H9 (cell line): ENCODE measurements at regions not wholly inside any gene's neighbourhood (a gene's known extent, or its start where the extent isn't known, plus 50 kb on each side); places are given as distances from the start of the nearest gene placed in this dataset.

Experiments used
- DNase-seq: peaks from one replicate; pipeline ENCODE4 v3.0.0-alpha.2; 2017
- H2AFZ ChIP-seq: one replicate; pipeline ENCODE4 v1.6.1; 2013; ENCODE audit warnings: mild to moderate bottlenecking, low read length, control low read depth, moderate library complexity
- H2AK5ac ChIP-seq: 2 replicates; pipeline ENCODE4 v1.6.1; 2013; ENCODE audit warnings: low read length, control low read depth, mixed read lengths; ENCODE audit not compliant: insufficient read length
- H2BK120ac ChIP-seq: one replicate; pipeline ENCODE4 v1.6.1; 2013; ENCODE audit warnings: low read depth, mild to moderate bottlenecking, low read length, control low read depth, inconsistent platforms; ENCODE audit not compliant: poor library complexity, severe bottlenecking
- H2BK12ac ChIP-seq: 2 replicates; pipeline ENCODE4 v1.6.1; 2013; ENCODE audit warnings: low read length, control low read depth, mixed read lengths, low read depth; ENCODE audit not compliant: insufficient read length
- H2BK15ac ChIP-seq: 2 replicates; pipeline ENCODE4 v1.6.1; 2013; ENCODE audit warnings: low read depth, low read length, control low read depth
- H2BK20ac ChIP-seq: one replicate; pipeline ENCODE4 v1.6.1; 2013; ENCODE audit warnings: low read depth, mild to moderate bottlenecking, low read length, control low read depth, inconsistent platforms; ENCODE audit not compliant: poor library complexity, severe bottlenecking
- H2BK5ac ChIP-seq: 2 replicates; pipeline ENCODE4 v1.6.1; 2013; ENCODE audit warnings: low read length, control low read depth, mixed read lengths; ENCODE audit not compliant: insufficient read length
- H3K14ac ChIP-seq: 2 replicates; pipeline ENCODE4 v1.6.1; 2013; ENCODE audit warnings: low read length, control low read depth; ENCODE audit not compliant: insufficient read depth
- H3K18ac ChIP-seq: 2 replicates; pipeline ENCODE4 v1.6.1; 2013; ENCODE audit warnings: low read depth, mild to moderate bottlenecking, mixed read lengths, low read length, control low read depth; ENCODE audit not compliant: insufficient read length
- H3K23ac ChIP-seq: 2 replicates; pipeline ENCODE4 v1.6.1; 2013; ENCODE audit warnings: low read length, control low read depth, mixed read lengths, low read depth; ENCODE audit not compliant: insufficient read length
- H3K23me2 ChIP-seq: 2 replicates; pipeline ENCODE4 v1.6.1; 2013; ENCODE audit warnings: low read depth, mild to moderate bottlenecking, mixed read lengths, low read length, control low read depth; ENCODE audit not compliant: insufficient read length, poor library complexity, severe bottlenecking
- H3K27ac ChIP-seq: 2 replicates; pipeline ENCODE4 v1.5.1; 2013; ENCODE audit warnings: low read length, control low read depth, mixed read lengths, low read depth; ENCODE audit not compliant: insufficient read length
- H3K27me3 ChIP-seq: 2 replicates; pipeline ENCODE4 v1.6.1; 2013; ENCODE audit warnings: low read length, control low read depth, inconsistent platforms; ENCODE audit not compliant: insufficient read depth
- H3K4ac ChIP-seq: 2 replicates; pipeline ENCODE4 v1.6.1; 2013; ENCODE audit warnings: low read depth, mild to moderate bottlenecking, control low read depth, inconsistent platforms, low read length, moderate library complexity
- H3K4me1 ChIP-seq: 2 replicates; pipeline ENCODE4 v1.6.1; 2013; ENCODE audit warnings: low read length, control low read depth, inconsistent platforms; ENCODE audit not compliant: insufficient read depth
- H3K4me2 ChIP-seq: 2 replicates; pipeline ENCODE4 v1.6.1; 2013; ENCODE audit warnings: low read length, control low read depth, mixed read lengths; ENCODE audit not compliant: insufficient read length, insufficient read depth
- H3K56ac ChIP-seq: 2 replicates; pipeline ENCODE4 v1.6.1; 2013; ENCODE audit warnings: low read depth, mild to moderate bottlenecking, mixed read lengths, low read length, control low read depth; ENCODE audit not compliant: insufficient read length
- H3K79me1 ChIP-seq: 2 replicates; pipeline ENCODE4 v1.6.1; 2013; ENCODE audit warnings: low read depth, mild to moderate bottlenecking, moderate library complexity, low read length, control low read depth, inconsistent platforms; ENCODE audit not compliant: insufficient read depth, poor library complexity, severe bottlenecking
- H3K79me2 ChIP-seq: 2 replicates; pipeline ENCODE4 v1.6.1; 2013; ENCODE audit warnings: low read length, control low read depth, inconsistent platforms; ENCODE audit not compliant: insufficient read depth
- H3K9ac ChIP-seq: 2 replicates; pipeline ENCODE4 v1.6.1; 2013; ENCODE audit warnings: low read length, control low read depth, mixed read lengths; ENCODE audit not compliant: insufficient read length; ENCODE audit errors: extremely low read depth
- H3K9me3 ChIP-seq: one replicate; pipeline ENCODE4 v1.6.1; 2013; ENCODE audit warnings: low read depth, low read length, inconsistent platforms; ENCODE audit not compliant: control insufficient read depth
- H3T11ph ChIP-seq: one replicate; pipeline ENCODE4 v1.6.1; 2013; ENCODE audit warnings: mild to moderate bottlenecking, low read length, control low read depth, inconsistent platforms
- H4K20me1 ChIP-seq: one replicate; pipeline ENCODE4 v1.6.1; 2013; ENCODE audit not compliant: control insufficient read depth, insufficient read length, insufficient read depth
- H4K5ac ChIP-seq: 2 replicates; pipeline ENCODE4 v1.6.1; 2013; ENCODE audit warnings: low read depth, mild to moderate bottlenecking, mixed read lengths, low read length, control low read depth; ENCODE audit not compliant: insufficient read length
- H4K8ac ChIP-seq: replicated peaks from 2 replicates; pipeline ENCODE4 v1.6.1; 2013; ENCODE audit warnings: low read length, control low read depth, mixed read lengths, low read depth; ENCODE audit not compliant: insufficient read length
- H4K91ac ChIP-seq: 2 replicates; pipeline ENCODE4 v1.6.1; 2013; ENCODE audit warnings: low read depth, mild to moderate bottlenecking, moderate library complexity, mixed read lengths, low read length, control low read depth; ENCODE audit not compliant: insufficient read length
- H3K27ac Mint-ChIP-seq, 3 experiments: 2 replicates in 2 of 3; 3 replicates in 1 of 3; pipeline ENCODE4 v1.8.0; 2020 to 2021; ENCODE audit warnings: mixed read lengths in 3 of 3, mild to moderate bottlenecking in 1 of 3, moderate library complexity in 1 of 3
- H3K27me3 Mint-ChIP-seq: 2 replicates; pipeline ENCODE4 v1.8.0; 2021; ENCODE audit warnings: low read depth, mild to moderate bottlenecking, moderate library complexity, mixed read lengths
- H3K36me3 Mint-ChIP-seq, 3 experiments: 2 replicates in 2 of 3; 3 replicates in 1 of 3; pipeline ENCODE4 v1.8.0; 2020 to 2021; ENCODE audit warnings: low read depth in 3 of 3, mixed read lengths in 3 of 3; ENCODE audit not compliant: insufficient read depth in 1 of 3
- H3K4me1 Mint-ChIP-seq, 2 experiments: 2 replicates each; pipeline ENCODE4 v1.8.0; 2020; ENCODE audit warnings: mixed read lengths in 2 of 2
- H3K4me3 Mint-ChIP-seq, 2 experiments: 2 replicates in 1 of 2; 3 replicates in 1 of 2; pipeline ENCODE4 v1.8.0; 2020 to 2021; ENCODE audit warnings: mild to moderate bottlenecking in 2 of 2, mixed read lengths in 2 of 2, moderate library complexity in 1 of 2
- H3K9me3 Mint-ChIP-seq, 2 experiments: 2 replicates in 1 of 2; 3 replicates in 1 of 2; pipeline ENCODE4 v1.8.0; 2020; ENCODE audit warnings: mild to moderate bottlenecking in 2 of 2, mixed read lengths in 2 of 2, moderate library complexity in 1 of 2
- CTCF ChIP-seq: fragments of 200-600 bp; sonication (generic); conservative IDR thresholded peaks from 3 replicates; pipeline ENCODE4 v1.8.0; 2021; ENCODE audit warnings: antibody characterized with exemption, mild to moderate bottlenecking
- WGBS: extraction: QIAGEN DNeasy Blood & Tissue Kit; methylation state at CpG from one replicate; pipeline ENCODE4 v1.1.7; 2013; ENCODE audit warnings: missing lambda C conversion rate, low lambda C conversion rate, mixed read lengths; ENCODE audit not compliant: insufficient read length; ENCODE audit errors: extremely low coverage; 5-methylcytosine and 5-hydroxymethylcytosine counted together

GRCh38 chr6:105949869-105950268, 136.3 kb upstream of the PRDM1 start:
- Histone ChIP-seq H2BK15ac (no peak overlapping the region), H2BK12ac (no peak overlapping the region), H3K9ac (no peak overlapping the region), H2BK5ac (no peak overlapping the region), H2AK5ac (no peak overlapping the region), H3K18ac (no peak overlapping the region), H3K27ac (no peak overlapping the region), H4K20me1 (no peaks in the 10 kb centered on the region), H2BK20ac (no peak overlapping the region), H3K23ac (no peak overlapping the region), H3K4me2 (no peak overlapping the region), H3K79me2 (no peaks in the 10 kb centered on the region), H4K8ac (no peak overlapping the region), H2BK120ac (no peak overlapping the region), H4K91ac (no peak overlapping the region), H3K4ac (no peak overlapping the region), H3T11ph (no peak overlapping the region), H3K23me2 (no peaks in the 10 kb centered on the region), H4K5ac (no peak overlapping the region), H3K27me3 (no peaks in the 10 kb centered on the region), H3K4me1 (no peaks in the 10 kb centered on the region), H3K14ac (no peak overlapping the region), H3K79me1 (no peaks in the 10 kb centered on the region), H3K56ac (no peak overlapping the region), H2AFZ (no peak overlapping the region), H3K9me3 (no peaks in the 10 kb centered on the region)
- Mint-ChIP-seq H3K27me3 (peaks cover 5% of the 10 kb centered on the region), H3K4me3 (no peak overlapping the region), H3K27ac (peak overlapping the region in 1 of 3 experiments; percentile 81; a peak in 2 of 7 replicates), H3K4me1 (peaks cover 14 to 21% of the 10 kb centered on the region in 2 experiments), H3K36me3 (no peaks in the 10 kb centered on the region), H3K9me3 (no peaks in the 10 kb centered on the region)
- WGBS: no CpG with 5 or more reads among the region's 2 CpGs
- DNase-seq: peak; percentile 41
- TF ChIP-seq CTCF: no peak
